Fibroblast of lung (primary cell): ENCODE measurements at regions not wholly inside any gene's neighbourhood (a gene's known extent, or its start where the extent isn't known, plus 50 kb on each side); places are given as distances from the start of the nearest gene placed in this dataset.

Source experiments
- DNase-seq, 2 donors: peaks; one replicate each; pipeline versions ENCODE4 v3.0.0 to v3.0.0-alpha.2; 2010; ENCODE audit warnings: low read depth in 2 of 2
- H2AFZ ChIP-seq: 2 replicates; pipeline ENCODE4 v1.5.1; 2012; ENCODE audit warnings: low read length, control low read depth, inconsistent platforms
- H3K27ac ChIP-seq: 2 replicates; pipeline ENCODE4 v1.5.1; 2011; ENCODE audit warnings: low read length, control low read depth; ENCODE audit not compliant: insufficient read depth
- H3K27me3 ChIP-seq: 2 replicates; pipeline ENCODE4 v1.5.1; 2011; ENCODE audit warnings: mild to moderate bottlenecking, low read length; ENCODE audit not compliant: control insufficient read depth, insufficient read depth
- H3K36me3 ChIP-seq: 2 replicates; pipeline ENCODE4 v1.5.1; 2011; ENCODE audit warnings: low read length; ENCODE audit not compliant: control insufficient read depth, insufficient read depth
- H3K4me1 ChIP-seq: 2 replicates; pipeline ENCODE4 v1.5.1; 2011; ENCODE audit warnings: low read length; ENCODE audit not compliant: control insufficient read depth, insufficient read depth; ENCODE audit errors: extremely low read depth
- H3K4me2 ChIP-seq: 2 replicates; pipeline ENCODE4 v1.5.1; 2011; ENCODE audit warnings: low read length, control low read depth; ENCODE audit not compliant: insufficient read depth; ENCODE audit errors: extremely low read depth
- H3K4me3 ChIP-seq, 4 experiments: fragments of 200-600 bp in 1 of 4; sonication (generic) in 1 of 4; replicated peaks in 1 of 4; 2 replicates each; pipeline ENCODE4 v1.5.1; 2011 to 2016; ENCODE audit warnings: low read length in 4 of 4, low read depth in 3 of 4, mild to moderate bottlenecking in 3 of 4, control low read depth in 2 of 4, inconsistent platforms in 1 of 4, mixed read lengths in 1 of 4; ENCODE audit not compliant: insufficient read depth in 1 of 4; ENCODE audit errors: control extremely low read depth in 1 of 4
- H3K79me2 ChIP-seq: 2 replicates; pipeline ENCODE4 v1.5.1; 2012; ENCODE audit warnings: mild to moderate bottlenecking, low read length, inconsistent platforms; ENCODE audit not compliant: control insufficient read depth, insufficient read depth
- H3K9ac ChIP-seq: 2 replicates; pipeline ENCODE4 v1.5.1; 2011; ENCODE audit warnings: mild to moderate bottlenecking, low read length, control low read depth; ENCODE audit not compliant: insufficient read depth
- H3K9me3 ChIP-seq: 2 replicates; pipeline ENCODE4 v1.5.1; 2012; ENCODE audit warnings: low read depth, low read length; ENCODE audit not compliant: control insufficient read depth, insufficient read depth
- H4K20me1 ChIP-seq: 2 replicates; pipeline ENCODE4 v1.5.1; 2011; ENCODE audit warnings: low read length; ENCODE audit not compliant: control insufficient read depth, insufficient read depth; ENCODE audit errors: extremely low read depth
- CTCF ChIP-seq, 2 donors: IDR thresholded peaks in 1 of 2; conservative IDR thresholded peaks in 1 of 2; 1 replicate in 1 of 2; 2 replicates in 1 of 2; pipeline ENCODE4 v1.5.1; 2011 to 2012; ENCODE audit warnings: low read length in 2 of 2, control low read depth in 1 of 2, inconsistent platforms in 1 of 2, low read depth in 1 of 2, mild to moderate bottlenecking in 1 of 2
- EZH2 ChIP-seq: IDR thresholded peaks from 2 replicates; pipeline ENCODE4 v1.5.1; 2012; ENCODE audit warnings: low read length, control low read depth, mild to moderate bottlenecking; ENCODE audit errors: missing control alignments

- H3K27me3 ChIP-seq: no peaks in the 10 kb centered on the region
Observed at GRCh38 chr12:67531501-67531900, 117.0 kb upstream of the DYRK2 start.

DNA sequence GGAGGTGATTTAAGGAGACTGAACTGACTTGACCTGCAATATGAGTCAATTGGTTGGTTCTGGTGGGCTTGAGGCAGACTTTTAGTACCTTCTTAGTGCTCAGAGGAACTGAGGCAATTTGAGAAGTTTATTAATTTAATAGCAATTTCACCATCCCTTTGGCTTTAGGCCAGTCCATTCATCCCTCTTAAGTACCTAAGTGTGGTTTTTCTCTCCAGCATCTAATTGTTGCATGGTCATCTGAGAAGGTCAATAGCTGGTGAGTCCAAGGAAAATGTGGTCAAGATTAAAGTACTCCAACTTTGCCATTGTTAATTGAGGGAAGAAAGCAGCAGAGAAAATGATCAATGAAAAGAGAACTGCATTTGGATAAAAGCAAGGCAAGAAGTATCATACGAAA is 115.4 kb upstream of the DYRK2 start:
- no peak overlapping the region for H3K9ac ChIP-seq
- H3K27ac ChIP-seq: no peak overlapping the region
- no peaks in the 10 kb centered on the region for H3K27me3 ChIP-seq
- TF ChIP-seq CTCF (conservative IDR thresholded peaks at IDR 0.05 in 1 of 2, IDR thresholded peaks at IDR 0.05 in 1 of 2; ENCODE audit: low read depth in 1 of 2, low read length in 2 of 2) (no peak), EZH2 (no peak)
- H3K4me3 ChIP-seq: no peak overlapping the region
- H3K4me1 ChIP-seq: peaks cover 6% of the 10 kb centered on the region
- H3K9me3 ChIP-seq: no peaks in the 10 kb centered on the region
- H3K36me3 ChIP-seq: no peaks in the 10 kb centered on the region
- peak in 1 of 2 donors; percentile 78 for DNase-seq
- no peak overlapping the region for H2AFZ ChIP-seq
- H3K79me2 ChIP-seq: no peaks in the 10 kb centered on the region
- H3K4me2 ChIP-seq: no peak overlapping the region
- H4K20me1 ChIP-seq: no peaks in the 10 kb centered on the region

More at GRCh38 chr12:67531501-67531900, 117.0 kb upstream of the DYRK2 start:
- Histone ChIP-seq H3K4me3 (no peak overlapping the region), H3K27ac (no peak overlapping the region), H4K20me1 (no peaks in the 10 kb centered on the region), H3K4me2 (no peak overlapping the region), H3K4me1 (peaks cover 6% of the 10 kb centered on the region), H3K9ac (no peak overlapping the region), H3K9me3 (no peaks in the 10 kb centered on the region), H2AFZ (no peak overlapping the region), H3K79me2 (no peaks in the 10 kb centered on the region), H3K36me3 (no peaks in the 10 kb centered on the region)
- DNase-seq: peak in 1 of 2 donors; percentile 92
- TF ChIP-seq EZH2 (no peak), CTCF (conservative IDR thresholded peaks at IDR 0.05 in 1 of 2, IDR thresholded peaks at IDR 0.05 in 1 of 2; ENCODE audit: low read depth in 1 of 2, low read length in 2 of 2) (no peak)

- Histone ChIP-seq H3K27ac (no peak overlapping the region), H3K9ac (no peak overlapping the region)
- no peak for DNase-seq
Observed at GRCh38 chr12:67534046-67534445, 114.5 kb upstream of the DYRK2 start.

More at GRCh38 chr12:67534046-67534445, 114.5 kb upstream of the DYRK2 start:
- Histone ChIP-seq H2AFZ (no peak overlapping the region), H4K20me1 (no peaks in the 10 kb centered on the region), H3K4me3 (no peak overlapping the region), H3K36me3 (no peaks in the 10 kb centered on the region), H3K27me3 (no peaks in the 10 kb centered on the region), H3K79me2 (no peaks in the 10 kb centered on the region), H3K4me1 (peaks cover 6% of the 10 kb centered on the region), H3K4me2 (peak overlapping the region; percentile 11), H3K9me3 (no peaks in the 10 kb centered on the region)
- no peak for TF ChIP-seq EZH2
- no peak for TF ChIP-seq CTCF (conservative IDR thresholded peaks at IDR 0.05 in 1 of 2, IDR thresholded peaks at IDR 0.05 in 1 of 2; ENCODE audit: low read depth in 1 of 2, low read length in 2 of 2)
